NCI-H526 treated with DMSO at 0.1 percent for 48 hours (cell line): ENCODE measurements at regions not wholly inside any gene's neighbourhood (a gene's known extent, or its start where the extent isn't known, plus 50 kb on each side); places are given as distances from the start of the nearest gene placed in this dataset.

Experiments used
- DNase-seq: peaks from one replicate; lab custom pipeline; 2025; lab: John Stamatoyannopoulos, UW

GRCh38 chr14:85423889-85424288 lies 106.1 kb upstream of the FLRT2 start:
- DNase-seq: no peak

- DNase-seq: no peak
Measured at GRCh38 chr14:85425507-85425906, 104.4 kb upstream of the FLRT2 start.

- no peak for DNase-seq
Measured at GRCh38 chr14:85426068-85426935, 103.6 kb upstream of the FLRT2 start.

GRCh38 chr14:85428926-85429325 lies 101.0 kb upstream of the FLRT2 start:
- DNase-seq: no peak

GRCh38 chr14:85437148-85437547 lies 92.8 kb upstream of the FLRT2 start:
- DNase-seq: no peak

GRCh38 chr14:85438001-85438400 lies 91.9 kb upstream of the FLRT2 start:
- DNase-seq: no peak

- DNase-seq: no peak
Measured at GRCh38 chr14:85438481-85438942, 91.4 kb upstream of the FLRT2 start.

GRCh38 chr14:85439696-85440328 lies 90.1 kb upstream of the FLRT2 start:
- no peak for DNase-seq

GRCh38 chr14:85441909-85442643 lies 87.9 kb upstream of the FLRT2 start:
- no peak for DNase-seq

- no peak for DNase-seq
Measured at GRCh38 chr14:85442996-85443395, 86.9 kb upstream of the FLRT2 start.

GRCh38 chr14:85444635-85445034 lies 85.3 kb upstream of the FLRT2 start:
- DNase-seq: peak; percentile 13

- DNase-seq: no peak
Measured at GRCh38 chr14:85445151-85445795, 84.7 kb upstream of the FLRT2 start.

- DNase-seq: no peak
Measured at GRCh38 chr14:85447883-85448282, 82.1 kb upstream of the FLRT2 start.

GRCh38 chr14:85451421-85451820 lies 78.5 kb upstream of the FLRT2 start:
- DNase-seq: no peak

- no peak for DNase-seq
Measured at GRCh38 chr14:85453401-85454225, 76.3 kb upstream of the FLRT2 start.

GRCh38 chr14:85454226-85454813 lies 75.6 kb upstream of the FLRT2 start:
- no peak for DNase-seq

- DNase-seq: no peak
Measured at GRCh38 chr14:85459361-85460000, 70.5 kb upstream of the FLRT2 start.

- DNase-seq: no peak
Measured at GRCh38 chr14:85461432-85462133, 68.4 kb upstream of the FLRT2 start.

GRCh38 chr14:85463512-85463911 lies 66.4 kb upstream of the FLRT2 start:
- no peak for DNase-seq
